ENCODE measurements at regions not wholly inside any gene's neighbourhood (a gene's known extent, or its start where the extent isn't known, plus 50 kb on each side); places are given as distances from the start of the nearest gene placed in this dataset.

- TF ChIP-seq MLX (CRISPR knock-in tag; IDR thresholded peaks at IDR 0.05), result no peak
- TF ChIP-seq NR3C1 (CRISPR knock-in tag; conservative IDR thresholded peaks at IDR 0.05; ENCODE audit: low read depth), result no peak
Observed at GRCh38 chr6:147726342-147726741, 217.9 kb downstream of the SAMD5 start (continued).

- DNase-seq (ENCODE audit: low spot score), result no peak
- Mint-ChIP-seq H3K27me3 (ENCODE audit: low read depth) (no peaks in the 10 kb centered on the region), H3K36me3 (no peaks in the 10 kb centered on the region), H3K4me3 (no peak overlapping the region), H3K27ac (no peak overlapping the region), H3K4me1 (peaks cover 12% of the 10 kb centered on the region), H3K9me3 (no peaks in the 10 kb centered on the region)
- TF ChIP-seq GRHL2 (CRISPR knock-in tag; IDR thresholded peaks at IDR 0.05; ENCODE audit: insufficient replicate concordance, severe bottlenecking) (no peak), ZMAT4 (CRISPR knock-in tag; IDR thresholded peaks at IDR 0.05) (no peak), CBFB (CRISPR knock-in tag; IDR thresholded peaks at IDR 0.05; ENCODE audit: low read depth) (no peak), ZNF317 (CRISPR knock-in tag; IDR thresholded peaks at IDR 0.05; ENCODE audit: borderline replicate concordance, low read depth) (no peak), MYBL2 (CRISPR knock-in tag; IDR thresholded peaks at IDR 0.05) (no peak), CREM (CRISPR knock-in tag; IDR thresholded peaks at IDR 0.05) (no peak), PREB (CRISPR knock-in tag; IDR thresholded peaks at IDR 0.05; ENCODE audit: borderline replicate concordance) (no peak), MXD4 (CRISPR knock-in tag; IDR thresholded peaks at IDR 0.05; ENCODE audit: borderline replicate concordance) (no peak), ZNF671 (CRISPR knock-in tag; IDR thresholded peaks at IDR 0.05) (no peak)
- CTCF ChIA-PET, result no interaction called here
- ATAC-seq, result no peak
- POLR2A ChIA-PET, result no interaction called here
Observed at GRCh38 chr6:147728903-147729302, 220.4 kb downstream of the SAMD5 start.

GRCh38 chr6:147733686-147734085, 225.2 kb downstream of the SAMD5 start:
- Mint-ChIP-seq H3K9me3 (no peaks in the 10 kb centered on the region), H3K36me3 (no peaks in the 10 kb centered on the region), H3K4me3 (no peak overlapping the region), H3K27ac (no peak overlapping the region), H3K27me3 (ENCODE audit: low read depth) (no peaks in the 10 kb centered on the region), H3K4me1 (peaks cover 7% of the 10 kb centered on the region)
- CTCF ChIA-PET, result no interaction called here
- no peak for TF ChIP-seq RORB (CRISPR knock-in tag; IDR thresholded peaks at IDR 0.05)
- no peak for TF ChIP-seq CBFB (CRISPR knock-in tag; IDR thresholded peaks at IDR 0.05; ENCODE audit: low read depth)
- TF ChIP-seq MAX (CRISPR knock-in tag; IDR thresholded peaks at IDR 0.05), result no peak
- TF ChIP-seq ZNF232 (CRISPR knock-in tag; IDR thresholded peaks at IDR 0.05), result no peak
- TF ChIP-seq E2F5 (CRISPR knock-in tag; IDR thresholded peaks at IDR 0.05), result no peak
- no peak for TF ChIP-seq NR1H2 (CRISPR knock-in tag; IDR thresholded peaks at IDR 0.05)
- POLR2A ChIA-PET, result no interaction called here
- no peak for DNase-seq (ENCODE audit: low spot score)
- ATAC-seq, result no peak

- no peaks in the 10 kb centered on the region for H3K36me3 Mint-ChIP-seq
- peaks cover 12% of the 10 kb centered on the region for H3K4me1 Mint-ChIP-seq
- ChIA-PET POLR2A (no interaction called here), CTCF (interaction anchor here (0.7 kb wide), 1 partner anchor 22 kb away, joined by 3 read pairs; no protein-coding TSS in a partner anchor)
- no peaks in the 10 kb centered on the region for H3K9me3 Mint-ChIP-seq
- ATAC-seq (no peak), DNase-seq (ENCODE audit: low spot score) (no peak)
- no peak overlapping the region for H3K4me3 Mint-ChIP-seq
- H3K27ac Mint-ChIP-seq, result no peak overlapping the region
- H3K27me3 Mint-ChIP-seq (ENCODE audit: low read depth), result no peaks in the 10 kb centered on the region
- no peak for TF ChIP-seq FOXP1 (CRISPR knock-in tag; IDR thresholded peaks at IDR 0.05; ENCODE audit: borderline replicate concordance)
Observed at GRCh38 chr6:147734151-147734550, 225.7 kb downstream of the SAMD5 start.
